T-helper 2 cell treated with Interferon-gamma antibody and Interleukin-4, amounts not matched to agents 100 ng/mL and 5 ng/mL, for 36 hours (primary cell): ENCODE measurements at regions not wholly inside any gene's neighbourhood (a gene's known extent, or its start where the extent isn't known, plus 50 kb on each side); places are given as distances from the start of the nearest gene placed in this dataset.

Experiments
- intact Hi-C: fragments of 100-400 bp; cut with micrococcal nuclease; formaldehyde crosslinking; loops from one replicate; pipeline ENCODE4 v1.15.1; 2023

DNA sequence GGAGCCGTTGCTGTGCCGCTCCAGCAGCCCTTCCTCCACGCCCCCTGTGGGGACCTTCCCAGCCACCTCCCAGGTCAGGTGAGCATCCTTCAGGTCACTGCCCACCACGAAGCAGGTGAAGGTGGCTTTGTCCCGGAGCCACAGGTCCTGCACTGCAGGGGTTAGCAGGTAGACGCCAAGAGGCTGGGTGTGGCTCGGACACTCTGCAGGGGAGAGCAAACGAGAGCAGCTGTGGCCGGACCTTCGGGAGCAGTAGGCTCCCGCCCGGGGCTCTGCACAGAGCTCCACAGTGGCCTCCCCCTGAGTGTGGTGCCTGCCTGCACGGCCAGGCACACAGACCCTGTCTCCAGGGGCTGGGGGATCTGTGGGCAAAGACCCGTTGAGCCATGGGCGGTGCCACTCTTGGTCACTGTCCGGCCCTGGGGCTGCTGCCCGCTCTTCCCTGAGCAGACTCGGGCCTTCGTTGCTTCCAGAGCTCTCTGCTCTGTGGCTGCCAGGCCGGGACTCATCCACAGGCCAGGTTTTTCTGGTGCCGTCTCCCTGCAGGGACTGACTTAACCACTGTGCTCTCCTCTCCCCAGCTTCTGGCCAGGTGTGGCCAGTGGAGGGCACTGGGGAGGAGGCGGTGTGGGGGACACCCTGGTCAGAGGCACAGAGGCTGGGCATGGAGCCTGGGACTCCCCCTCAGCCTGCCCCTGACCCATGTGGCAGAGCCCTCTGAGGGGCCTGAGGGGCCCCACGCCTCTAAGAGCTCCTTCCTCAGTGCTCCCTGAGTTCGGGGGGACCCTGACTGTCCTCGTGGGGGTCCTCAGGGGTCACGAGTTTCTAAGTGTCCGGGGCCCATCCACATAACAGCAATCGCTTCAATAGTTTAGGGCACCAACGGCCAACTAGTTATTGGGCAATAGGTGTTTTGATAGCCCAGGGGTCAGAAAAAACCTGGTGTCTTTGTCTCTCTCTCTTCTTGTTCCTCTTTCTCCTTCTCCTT, 314.9 kb downstream of the TMEM121 start:
- intact Hi-C loops = no loop called here

DNA sequence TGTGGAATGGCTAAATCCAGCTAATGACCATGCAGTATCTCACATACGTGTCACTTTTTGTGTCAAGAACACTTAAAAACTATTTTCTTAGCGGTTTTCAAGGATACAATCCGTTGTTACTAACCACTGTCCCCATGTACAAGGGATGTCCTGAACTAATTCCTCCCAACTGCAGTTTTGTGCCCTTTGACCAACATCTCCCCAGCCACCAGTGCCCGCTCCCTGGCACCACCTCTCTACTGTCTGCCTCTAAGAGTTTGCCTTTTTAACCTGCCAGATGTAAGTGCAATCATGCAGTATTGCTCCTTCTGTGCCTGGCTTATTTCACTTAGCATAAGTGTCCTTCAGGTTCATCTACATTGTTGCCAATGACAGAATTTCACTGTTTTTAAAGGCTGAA, 315.7 kb downstream of the TMEM121 start:
- intact Hi-C loops = no loop called here

DNA sequence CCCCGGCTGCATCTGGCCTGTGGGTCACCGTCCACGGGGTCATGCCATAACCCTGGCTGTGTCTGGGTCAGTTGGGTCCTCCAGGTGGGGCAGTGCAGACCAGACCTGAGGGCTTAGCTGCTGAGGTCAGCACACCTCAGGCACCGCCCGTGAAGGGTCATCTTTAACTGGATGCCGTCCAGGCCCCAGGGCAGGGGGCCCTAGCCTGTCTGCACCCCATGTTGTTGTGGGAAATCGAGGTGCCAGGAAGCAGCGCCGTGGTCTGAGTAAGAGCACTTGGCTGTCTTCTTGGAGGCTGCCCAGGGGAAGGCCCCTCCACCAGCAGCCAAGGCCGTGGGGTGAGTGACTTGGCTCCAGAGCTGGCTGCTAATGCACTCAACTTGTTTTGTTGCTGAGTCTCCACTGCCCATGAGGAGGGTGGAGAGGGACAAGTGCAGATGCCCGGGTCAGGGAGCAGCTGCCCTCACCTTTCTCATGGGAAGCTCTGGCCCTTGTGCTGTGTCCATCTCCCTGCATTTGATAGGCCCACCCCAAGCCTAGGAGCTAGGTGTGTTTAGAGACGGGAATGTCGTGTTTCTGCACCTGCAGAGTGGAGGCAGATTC, 317.2 kb downstream of the TMEM121 start:
- intact Hi-C loops = no loop called here

DNA sequence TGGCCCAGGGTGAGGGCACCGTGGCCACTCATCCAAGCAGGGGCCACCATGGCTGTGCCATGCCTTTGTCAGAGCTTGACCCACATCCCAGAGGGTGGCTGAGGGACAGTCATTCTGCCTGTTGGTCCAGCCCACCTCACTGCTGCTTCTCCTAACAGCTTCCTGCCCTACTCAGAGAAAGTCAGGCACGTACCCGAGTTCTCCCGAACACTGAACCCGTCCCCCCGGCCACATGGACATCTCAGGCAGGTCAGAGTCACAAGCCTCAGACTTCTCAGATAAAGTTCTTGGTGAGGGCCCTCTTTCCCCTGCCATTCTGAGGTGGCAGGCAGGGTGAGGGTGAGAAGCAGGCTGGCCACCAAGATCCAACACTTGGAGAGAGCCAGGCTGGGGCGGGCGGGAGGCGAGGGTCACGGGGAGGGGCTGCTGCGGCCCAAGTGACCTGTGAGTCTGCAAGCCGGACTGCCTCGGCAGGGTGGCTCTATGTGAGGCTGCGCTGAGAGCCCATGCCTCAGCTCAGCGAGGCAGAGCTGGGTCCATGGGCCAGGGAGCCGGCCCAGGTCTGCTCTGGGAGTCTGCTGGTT, 317.8 kb downstream of the TMEM121 start:
- intact Hi-C loops = no loop called here

DNA sequence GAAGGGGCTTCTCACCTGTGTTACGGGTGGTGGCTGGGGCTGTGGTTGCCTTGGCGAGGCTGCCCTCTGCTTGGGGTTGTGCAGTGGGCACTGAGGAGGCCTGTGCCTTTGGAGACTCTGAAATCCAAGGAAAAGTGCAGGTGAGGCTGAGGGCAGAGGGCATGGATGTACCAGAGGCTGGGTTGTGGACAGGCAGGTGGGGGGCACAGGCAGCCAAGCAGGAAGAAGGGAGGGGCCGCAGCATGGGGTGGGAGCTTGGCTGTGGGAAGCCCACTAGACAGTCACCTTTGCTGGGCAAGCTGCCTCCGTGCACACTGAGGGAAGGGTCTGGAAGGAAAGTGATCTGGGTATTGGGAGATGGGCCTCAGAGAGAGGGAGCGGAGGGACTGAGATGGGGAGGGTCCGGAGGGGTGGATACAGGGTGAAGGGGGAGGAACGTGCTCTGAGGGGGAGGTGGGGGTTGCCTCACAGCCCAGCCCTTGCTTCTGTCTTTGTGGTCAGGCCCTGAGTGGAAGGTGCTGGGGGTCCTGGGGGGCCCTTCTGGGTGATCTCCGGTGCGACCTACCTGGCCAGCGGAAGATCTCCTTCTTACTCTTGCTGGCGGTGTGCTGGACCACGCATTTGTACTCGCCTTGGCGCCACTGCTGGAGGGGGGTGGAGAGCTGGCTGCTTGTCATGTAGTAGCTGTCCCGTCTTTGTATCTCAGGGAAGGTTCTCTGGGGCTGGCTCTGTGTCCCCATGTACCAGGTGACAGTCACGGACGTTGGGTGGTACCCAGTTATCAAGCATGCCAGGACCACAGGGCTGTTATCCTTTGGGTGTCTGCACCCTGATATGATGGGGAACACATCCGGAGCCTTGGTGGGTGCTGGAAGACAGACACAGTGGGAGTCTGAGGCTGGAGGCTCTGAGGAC, 318.7 kb downstream of the TMEM121 start:
- intact Hi-C loops = no loop called here

DNA sequence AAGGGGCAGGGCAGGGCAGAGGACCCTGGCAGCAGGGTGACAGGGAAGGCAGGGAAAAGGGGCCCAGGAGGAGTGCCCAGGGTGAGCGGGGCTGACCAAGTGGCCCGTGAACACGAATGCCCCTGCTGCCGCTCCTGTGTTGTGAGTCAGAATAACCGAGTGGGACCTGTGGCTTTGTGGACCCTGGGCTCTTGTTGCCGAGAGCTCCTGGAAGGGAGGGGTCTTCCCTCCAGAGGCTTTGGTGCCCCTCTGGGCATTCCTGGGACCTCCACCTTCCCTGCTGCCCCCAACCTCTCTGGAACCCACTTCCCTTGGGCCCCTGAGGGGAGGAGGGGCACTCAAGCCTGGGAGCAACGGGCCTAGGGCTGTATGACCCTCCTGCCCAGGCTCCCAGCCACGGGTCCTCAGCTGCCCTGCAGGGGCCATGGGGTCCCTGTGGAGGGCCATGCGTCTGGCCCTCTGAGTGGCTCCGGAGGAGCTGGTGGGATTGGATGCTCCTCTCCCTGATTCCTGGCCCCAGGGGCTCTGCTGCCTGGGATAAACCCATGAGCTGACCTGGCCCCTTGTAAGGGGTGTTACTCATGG, 319.4 kb downstream of the TMEM121 start:
- intact Hi-C loops = no loop called here

DNA sequence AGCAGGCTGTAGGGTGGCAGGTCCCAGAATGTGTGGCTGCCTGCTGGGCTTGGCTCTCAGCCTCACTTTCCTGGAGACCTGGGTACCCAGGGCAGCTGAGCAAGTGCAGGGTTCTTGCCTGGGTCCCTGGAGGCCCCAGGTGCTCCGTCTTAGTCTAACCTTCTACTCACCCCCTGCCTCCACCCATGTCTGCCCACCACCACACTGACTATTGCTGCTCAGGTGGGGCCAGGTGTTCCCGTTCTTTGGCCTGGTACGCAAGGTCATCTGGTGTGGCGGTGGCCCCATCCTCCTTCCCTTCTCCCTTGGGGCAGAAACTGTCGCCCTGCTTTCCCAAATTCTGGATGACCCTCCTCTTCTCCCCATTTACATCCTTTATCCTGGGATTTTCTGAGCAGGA, 319.9 kb downstream of the TMEM121 start:
- intact Hi-C loops = no loop called here

DNA sequence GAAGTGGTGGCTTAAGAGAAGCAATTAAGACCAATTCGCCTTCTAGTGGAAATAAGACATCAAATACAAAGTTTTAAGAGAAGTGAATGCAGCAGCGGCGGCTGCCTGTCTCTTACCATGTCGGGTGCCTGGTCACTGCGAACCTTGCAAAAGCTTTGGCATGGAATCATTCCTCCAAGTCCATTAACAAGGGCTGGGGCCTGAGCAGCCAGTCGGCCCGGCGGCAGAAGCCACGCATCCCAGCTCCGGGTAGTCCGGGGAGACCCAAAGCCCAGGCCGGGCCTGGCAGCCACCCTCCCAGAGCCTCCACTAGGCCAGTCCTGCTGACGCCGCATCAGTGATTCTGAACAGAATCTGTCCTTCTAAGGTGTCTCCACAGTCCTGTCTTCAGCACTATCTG, 321.0 kb downstream of the TMEM121 start:
- intact Hi-C loops = no loop called here

DNA sequence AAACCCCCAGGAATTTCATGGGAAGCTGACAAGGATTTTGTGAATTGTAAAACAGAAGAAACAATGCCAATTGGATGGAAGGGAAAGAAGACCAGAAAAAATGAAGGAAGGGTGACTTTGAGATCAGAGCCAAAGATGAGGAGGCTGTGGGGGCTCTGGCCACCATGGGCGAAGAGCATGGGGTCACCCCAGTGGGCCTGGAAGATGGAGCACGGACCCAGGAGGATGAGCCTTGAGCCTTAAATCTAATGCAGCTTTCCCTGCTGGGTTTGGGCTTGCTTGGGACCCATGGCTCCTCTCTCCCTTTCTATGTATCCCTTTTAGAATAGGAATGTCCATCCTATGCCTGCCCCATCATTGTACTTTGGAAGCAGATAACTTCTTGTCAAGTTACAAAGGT, 322.2 kb downstream of the TMEM121 start:
- intact Hi-C loops = no loop called here

DNA sequence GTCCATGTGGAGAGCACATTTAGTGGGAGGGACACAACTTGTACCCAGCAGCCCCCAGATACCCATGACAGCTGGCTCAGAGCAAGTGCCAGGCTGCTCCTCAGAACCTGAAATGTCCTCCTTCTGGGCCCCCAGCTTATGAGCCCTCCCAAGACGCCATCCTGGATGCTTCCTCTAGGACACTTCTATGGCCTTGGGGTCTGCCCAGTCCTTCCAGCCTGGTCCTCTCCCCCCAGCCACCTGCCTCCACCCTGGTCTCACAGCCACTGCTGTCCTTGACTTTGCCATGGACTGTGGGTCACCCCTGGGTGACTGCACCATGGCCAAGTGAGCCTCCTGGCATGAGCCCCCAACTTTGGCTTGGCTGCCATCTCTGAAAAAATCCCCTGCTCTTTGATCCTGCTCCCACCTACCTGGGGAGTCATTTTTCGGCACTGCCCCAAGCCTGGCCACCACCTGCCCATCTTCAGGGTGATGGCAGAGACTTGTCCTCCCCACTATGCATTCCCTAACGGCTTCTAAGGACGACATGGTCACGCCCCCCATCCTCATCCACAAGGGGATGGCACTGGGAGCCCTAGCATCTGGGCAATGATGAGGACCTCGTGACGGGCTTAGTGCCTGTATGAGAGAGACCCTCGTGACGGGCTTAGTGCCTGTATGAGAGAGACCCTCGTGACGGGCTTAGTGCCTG, 323.7 kb downstream of the TMEM121 start:
- intact Hi-C loops = no loop called here

DNA sequence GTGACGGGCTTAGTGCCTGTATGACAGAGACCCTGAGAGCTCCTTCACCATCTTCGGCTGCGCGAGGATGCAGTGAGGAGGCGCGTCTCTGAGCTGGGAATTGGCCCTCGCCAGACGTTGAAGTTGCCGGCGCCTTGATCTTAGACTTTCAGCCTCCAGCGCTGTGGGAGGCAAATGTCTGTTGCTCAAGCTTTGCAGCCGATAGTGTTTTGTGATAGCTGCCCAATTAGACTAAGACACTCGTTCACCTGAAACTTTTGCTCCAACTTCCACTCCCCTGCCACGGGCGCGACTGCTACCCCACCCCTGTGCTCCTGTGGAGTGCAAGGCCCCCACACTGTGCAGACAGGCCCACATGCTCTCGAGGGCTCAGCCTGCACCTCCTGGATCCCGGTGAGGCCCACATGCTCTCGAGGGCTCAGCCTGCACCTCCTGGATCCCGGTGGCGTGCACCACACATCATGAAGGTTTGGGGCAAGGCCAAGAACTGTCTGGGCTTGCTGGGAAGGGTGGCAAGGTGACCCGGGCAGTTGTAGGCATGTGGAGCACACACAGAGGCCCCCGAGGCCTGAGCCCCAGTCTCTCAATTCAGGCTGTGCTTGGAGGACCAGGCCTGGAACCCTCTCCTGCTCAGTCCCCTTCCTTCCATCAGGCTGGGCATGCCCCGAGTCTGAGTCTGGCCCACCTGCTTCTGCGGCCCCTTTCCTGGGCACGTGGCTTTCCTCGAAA, 324.6 kb downstream of the TMEM121 start:
- intact Hi-C loops = no loop called here

DNA sequence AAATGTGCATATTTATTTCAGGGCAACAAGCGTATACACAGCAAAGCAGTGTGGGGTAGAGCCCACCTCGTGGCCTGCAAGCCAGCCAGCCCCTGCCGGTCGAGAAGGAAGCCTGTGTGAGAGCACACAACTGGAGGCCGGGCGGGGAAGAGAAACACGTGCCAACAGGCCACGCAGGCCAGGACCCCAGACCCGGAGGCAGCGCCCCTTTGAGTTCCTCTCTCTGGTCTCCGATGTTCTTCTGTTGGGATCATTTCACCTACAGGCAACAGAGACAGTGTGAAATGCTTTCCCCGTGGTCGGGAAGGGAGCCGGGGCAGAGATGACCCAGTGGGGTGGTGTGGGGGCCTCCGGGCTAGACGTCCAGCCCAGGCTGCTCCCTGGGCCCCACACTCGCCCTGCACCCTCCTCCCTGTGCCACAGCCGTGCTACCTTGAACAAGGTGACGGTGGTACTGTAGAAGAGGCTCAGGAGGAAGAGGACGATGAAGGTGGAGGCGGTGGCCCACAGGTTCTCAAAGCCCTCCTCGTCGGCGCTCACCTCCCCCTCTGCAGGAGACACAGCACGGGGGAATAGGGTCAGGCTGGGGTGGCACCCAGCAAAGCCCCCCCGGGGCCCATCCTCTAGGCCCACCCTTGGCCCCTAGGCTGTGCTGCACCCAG, 325.5 kb downstream of the TMEM121 start:
- intact Hi-C loops = no loop called here

DNA sequence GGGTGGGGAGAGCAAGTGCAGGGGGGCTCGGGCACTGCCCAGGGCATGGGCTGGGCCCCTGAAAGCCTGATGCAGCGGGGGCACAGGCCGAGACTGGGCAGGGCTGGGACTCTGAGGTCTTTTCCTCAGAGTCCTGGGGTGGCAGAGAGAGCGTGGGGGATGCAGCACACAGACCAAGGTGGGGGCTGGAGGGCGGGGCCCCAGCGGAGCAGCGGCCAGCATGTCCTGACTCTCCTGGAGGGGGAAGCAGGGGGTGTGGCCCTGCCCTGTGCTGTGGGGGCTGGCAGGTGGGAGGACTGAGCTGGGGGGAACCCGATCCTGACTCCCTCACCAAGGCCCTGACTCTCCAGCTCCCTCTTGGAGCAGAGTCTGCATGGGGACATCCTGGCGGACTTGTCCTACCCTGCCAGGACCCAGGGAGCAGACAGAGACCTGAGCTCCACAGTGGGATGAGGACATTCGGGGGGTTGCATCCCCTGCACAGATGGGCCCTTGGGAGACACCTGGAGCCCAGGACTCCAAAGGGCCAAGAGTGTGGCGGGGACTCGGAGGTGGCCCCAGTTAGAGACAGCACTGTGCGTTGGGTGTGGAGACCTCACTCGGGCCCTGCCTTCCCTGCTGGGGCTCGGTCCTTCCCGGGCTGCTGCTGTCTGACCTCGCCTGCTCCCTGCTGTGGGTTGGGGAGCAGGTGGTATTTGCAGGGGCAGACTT, 326.1 kb downstream of the TMEM121 start:
- intact Hi-C loops = no loop called here

DNA sequence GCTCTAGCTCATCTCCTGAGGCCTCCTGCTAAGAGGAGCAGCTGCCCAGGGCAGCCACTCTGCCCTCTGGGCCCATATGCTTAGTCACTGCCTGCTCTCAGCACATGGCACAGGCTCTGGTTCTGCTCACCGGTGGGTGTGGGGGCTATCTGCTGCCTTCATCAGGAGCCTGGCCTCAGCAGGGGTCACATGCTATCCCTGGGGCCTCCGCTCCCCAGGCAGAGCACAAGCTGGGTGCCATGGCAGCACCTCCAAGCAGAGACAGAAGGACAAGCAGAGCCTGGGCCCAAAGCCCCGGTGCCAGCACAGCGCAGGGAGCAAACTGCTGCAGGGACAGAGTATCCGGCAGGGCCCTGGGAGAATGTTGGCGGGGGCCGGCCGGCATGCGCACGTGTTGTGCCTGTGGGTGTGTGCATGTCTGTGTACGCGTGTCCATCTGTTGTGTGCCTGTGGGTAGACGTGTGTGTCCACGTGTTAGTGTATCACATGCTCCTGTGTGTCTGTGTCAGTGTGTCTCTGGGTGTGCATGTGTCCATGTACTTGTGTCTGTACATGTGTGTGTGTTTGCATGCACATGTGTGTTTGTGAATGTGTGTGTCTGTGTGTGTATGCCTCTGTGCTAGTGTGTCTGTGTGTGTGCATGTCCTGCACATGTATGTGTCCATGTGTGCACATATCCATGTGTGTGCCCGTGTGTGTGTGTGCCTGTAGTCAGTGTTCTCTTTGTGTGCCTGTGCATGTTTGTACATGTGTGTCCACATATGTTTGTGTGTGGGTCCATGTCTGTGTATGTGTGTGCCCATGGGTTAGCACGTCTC, 326.9 kb downstream of the TMEM121 start:
- intact Hi-C loops = no loop called here

DNA sequence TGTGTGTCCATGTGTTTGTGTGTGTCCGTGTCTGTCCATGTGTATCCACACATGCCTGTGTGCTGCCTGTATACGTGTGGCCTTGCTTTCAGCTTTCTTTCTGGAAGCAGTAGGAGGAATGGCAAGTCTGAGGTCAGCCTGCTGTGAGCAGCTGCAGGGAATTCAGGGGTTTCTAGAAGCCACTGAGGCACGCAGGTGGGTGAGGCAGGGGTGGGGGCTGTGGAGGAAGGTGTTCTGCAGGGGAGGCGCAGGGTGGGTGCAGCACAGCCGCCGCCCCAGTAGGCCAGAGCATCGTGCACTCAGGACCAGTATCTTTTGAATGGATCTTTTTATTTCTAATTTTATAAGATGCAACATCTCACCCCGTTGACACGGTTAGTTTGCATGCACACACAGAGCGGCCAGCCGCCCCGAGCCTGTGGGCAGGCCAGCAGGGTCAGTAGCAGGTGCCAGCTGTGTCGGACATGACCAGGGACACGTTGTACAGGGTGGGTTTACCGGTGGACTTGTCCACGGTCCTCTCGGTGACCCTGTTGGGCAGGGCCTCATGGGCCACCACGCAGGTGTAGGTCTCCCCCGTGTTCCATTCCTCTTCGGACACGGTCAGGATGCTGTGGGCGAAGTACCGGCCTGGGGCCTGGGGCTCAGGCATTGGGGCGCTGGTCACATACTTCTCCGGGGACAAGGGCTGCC, 327.7 kb downstream of the TMEM121 start:
- intact Hi-C loops = no loop called here

DNA sequence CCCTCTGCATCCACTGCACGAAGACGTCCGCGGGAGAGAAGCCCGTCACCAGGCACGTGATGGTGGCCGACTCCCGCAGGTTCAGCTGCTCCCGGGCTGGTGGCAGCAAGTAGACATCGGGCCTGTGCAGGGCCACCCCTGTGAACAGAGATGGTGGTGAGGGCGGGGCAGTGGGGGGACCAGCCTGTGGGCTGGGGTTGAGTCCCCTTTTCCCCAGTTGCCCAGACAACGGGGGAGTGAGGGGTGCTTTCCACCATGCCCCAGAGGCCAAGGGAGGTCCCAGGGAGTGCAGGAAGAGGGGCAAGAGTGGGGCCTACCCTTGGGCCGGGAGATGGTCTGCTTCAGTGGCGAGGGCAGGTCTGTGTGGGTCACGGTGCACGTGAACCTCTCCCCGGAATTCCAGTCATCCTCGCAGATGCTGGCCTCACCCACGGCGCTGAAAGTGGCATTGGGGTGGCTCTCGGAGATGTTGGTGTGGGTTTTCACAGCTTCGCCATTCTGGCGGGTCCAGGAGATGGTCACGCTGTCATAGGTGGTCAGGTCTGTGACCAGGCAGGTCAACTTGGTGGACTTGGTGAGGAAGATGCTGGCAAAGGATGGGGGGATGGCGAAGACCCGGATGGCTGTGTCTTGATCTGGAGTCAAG, 328.3 kb downstream of the TMEM121 start:
- intact Hi-C loops = no loop called here
